ENCODE measurements at regions not wholly inside any gene's neighbourhood (a gene's known extent, or its start where the extent isn't known, plus 50 kb on each side); places are given as distances from the start of the nearest gene placed in this dataset.
A peak's percentile ranks its signal among the peaks of the same experiment; 100 is the strongest.

DNA sequence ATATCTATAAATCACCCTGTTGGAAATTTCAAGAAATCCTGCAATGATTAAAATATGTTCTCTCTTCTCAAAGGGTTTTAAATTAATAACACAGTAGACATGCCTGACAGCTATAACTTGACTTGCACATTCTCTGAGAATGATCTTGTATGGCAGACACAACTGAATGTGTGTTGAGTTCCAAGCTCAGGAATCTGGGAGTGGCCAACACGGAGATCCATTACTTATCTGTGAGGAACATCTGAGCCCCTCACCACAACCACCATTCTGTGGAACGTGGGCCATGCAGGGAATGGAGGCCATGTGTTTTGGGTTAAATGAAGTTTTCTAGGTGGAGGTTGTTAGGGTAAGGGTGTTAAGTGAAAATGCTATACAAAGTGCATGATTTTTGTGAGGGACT lies 105.3 kb upstream of the CHMP2B start:
- Histone ChIP-seq H3K4me1 (ENCODE audit: control insufficient read depth in 2 of 2, insufficient read depth in 1 of 2, low read depth in 1 of 2, low read length in 2 of 2) (peaks cover 0 to 4% of the 10 kb centered on the region in 2 donors), H4K8ac (ENCODE audit: low read depth, low read length) (no peak overlapping the region), H2BK5ac (ENCODE audit: low read length) (no peak overlapping the region), H2BK12ac (ENCODE audit: low read length) (no peak overlapping the region), H2BK120ac (ENCODE audit: low read depth, low read length) (no peak overlapping the region), H3K79me1 (ENCODE audit: low read depth, low read length) (no peaks in the 10 kb centered on the region), H3K4me3 (ENCODE audit: low read length in 2 of 2) (no peak overlapping the region), H3K27me3 (ENCODE audit: control insufficient read depth in 3 of 3, insufficient read depth in 3 of 3, low read depth in 1 of 3, low read length in 3 of 3) (no peaks in the 10 kb centered on the region), H3K36me3 (replicated peaks in 1 of 2; ENCODE audit: control insufficient read depth in 2 of 2, insufficient read depth in 2 of 2, low read length in 2 of 2) (no peaks in the 10 kb centered on the region), H2AFZ (ENCODE audit: low read length) (no peak overlapping the region), H2AK5ac (ENCODE audit: low read depth, low read length) (no peak overlapping the region), H4K91ac (ENCODE audit: low read depth, low read length, poor library complexity) (no peak overlapping the region), H3K14ac (ENCODE audit: low read length) (no peak overlapping the region), H3K4ac (ENCODE audit: low read length) (no peak overlapping the region), H2BK15ac (ENCODE audit: low read length) (no peak overlapping the region), H3K27ac (replicated peaks; ENCODE audit: low read length) (no peak overlapping the region), H3K9ac (ENCODE audit: low read depth, low read length, poor library complexity) (no peak overlapping the region), H3K23ac (ENCODE audit: low read depth, low read length, poor library complexity) (no peak overlapping the region), H3K4me2 (ENCODE audit: insufficient read depth, low read length, poor library complexity, severe bottlenecking) (no peak overlapping the region), H3K9me3 (replicated peaks in 1 of 2; ENCODE audit: control insufficient read depth in 2 of 2, insufficient read depth in 1 of 2, low read depth in 1 of 2, low read length in 2 of 2) (peaks cover 0 to 2% of the 10 kb centered on the region in 2 donors), H3K18ac (ENCODE audit: low read length) (no peak overlapping the region)
- no CpG with 5 or more reads among the region's 2 CpGs for WGBS, 2 donors (ENCODE audit: extremely low coverage in 2 of 2, insufficient read length in 2 of 2, insufficient replicate concordance in 1 of 2)
- no peak for DNase-seq (ENCODE audit: low spot score)

- Histone ChIP-seq H3K27me3 (ENCODE audit: control insufficient read depth in 3 of 3, insufficient read depth in 3 of 3, low read depth in 1 of 3, low read length in 3 of 3) (no peaks in the 10 kb centered on the region), H2BK5ac (ENCODE audit: low read length) (no peak overlapping the region), H4K8ac (ENCODE audit: low read depth, low read length) (no peak overlapping the region), H3K14ac (ENCODE audit: low read length) (no peak overlapping the region), H3K9ac (ENCODE audit: low read depth, low read length, poor library complexity) (no peak overlapping the region), H2AFZ (ENCODE audit: low read length) (peak overlapping the region; percentile 83), H2BK15ac (ENCODE audit: low read length) (no peak overlapping the region), H2AK5ac (ENCODE audit: low read depth, low read length) (no peak overlapping the region), H3K27ac (replicated peaks; ENCODE audit: low read length) (no peak overlapping the region), H3K23ac (ENCODE audit: low read depth, low read length, poor library complexity) (no peak overlapping the region), H3K18ac (ENCODE audit: low read length) (no peak overlapping the region), H3K9me3 (replicated peaks in 1 of 2; ENCODE audit: control insufficient read depth in 2 of 2, insufficient read depth in 1 of 2, low read depth in 1 of 2, low read length in 2 of 2) (peaks cover 0 to 2% of the 10 kb centered on the region in 2 donors), H2BK12ac (ENCODE audit: low read length) (no peak overlapping the region), H3K4me3 (ENCODE audit: low read length in 2 of 2) (no peak overlapping the region), H3K36me3 (replicated peaks in 1 of 2; ENCODE audit: control insufficient read depth in 2 of 2, insufficient read depth in 2 of 2, low read length in 2 of 2) (no peaks in the 10 kb centered on the region), H2BK120ac (ENCODE audit: low read depth, low read length) (no peak overlapping the region), H3K79me1 (ENCODE audit: low read depth, low read length) (no peaks in the 10 kb centered on the region), H3K4ac (ENCODE audit: low read length) (no peak overlapping the region), H3K4me1 (ENCODE audit: control insufficient read depth in 2 of 2, insufficient read depth in 1 of 2, low read depth in 1 of 2, low read length in 2 of 2) (peaks cover 0 to 4% of the 10 kb centered on the region in 2 donors), H3K4me2 (ENCODE audit: insufficient read depth, low read length, poor library complexity, severe bottlenecking) (no peak overlapping the region), H4K91ac (ENCODE audit: low read depth, low read length, poor library complexity) (no peak overlapping the region)
- peak; percentile 18 for DNase-seq (ENCODE audit: low spot score)
- WGBS, 2 donors (ENCODE audit: extremely low coverage in 2 of 2, insufficient read length in 2 of 2, insufficient replicate concordance in 1 of 2): no CpG with 5 or more reads among the region's 2 CpGs
Measured at GRCh38 chr3:87120881-87121280, 106.2 kb upstream of the CHMP2B start.

DNA sequence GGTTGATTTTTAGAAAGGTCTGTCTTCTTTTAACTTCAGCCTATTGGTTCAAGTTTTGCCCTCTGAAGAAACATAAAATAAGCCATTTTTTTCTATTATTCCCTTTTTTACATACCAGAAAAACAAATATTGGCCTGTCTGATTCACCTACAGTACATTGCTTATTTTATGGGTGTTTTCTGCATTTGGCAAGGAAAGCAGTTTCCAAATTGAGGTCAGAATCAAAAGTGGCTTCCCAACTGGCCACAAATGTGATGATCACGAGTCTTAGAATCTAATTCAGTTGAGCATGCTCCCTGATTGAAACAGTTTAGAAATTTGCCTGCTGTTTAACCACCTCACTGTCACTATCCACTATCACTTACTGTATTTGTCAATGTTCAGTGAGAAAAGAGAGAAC lies 106.9 kb upstream of the CHMP2B start:
- no peak overlapping the region for H2BK12ac ChIP-seq (ENCODE audit: low read length)
- H4K91ac ChIP-seq (ENCODE audit: low read depth, low read length, poor library complexity): no peak overlapping the region
- no peak overlapping the region for H2BK5ac ChIP-seq (ENCODE audit: low read length)
- H2AFZ ChIP-seq (ENCODE audit: low read length): peak overlapping the region; percentile 83
- no CpG with 5 or more reads among the region's 1 CpG for WGBS, 2 donors (ENCODE audit: extremely low coverage in 2 of 2, insufficient read length in 2 of 2, insufficient replicate concordance in 1 of 2)
- no peak overlapping the region for H3K18ac ChIP-seq (ENCODE audit: low read length)
- H3K27me3 ChIP-seq (ENCODE audit: control insufficient read depth in 3 of 3, insufficient read depth in 3 of 3, low read depth in 1 of 3, low read length in 3 of 3): no peaks in the 10 kb centered on the region
- no peak overlapping the region for H2BK15ac ChIP-seq (ENCODE audit: low read length)
- no peaks in the 10 kb centered on the region for H3K36me3 ChIP-seq (replicated peaks in 1 of 2; ENCODE audit: control insufficient read depth in 2 of 2, insufficient read depth in 2 of 2, low read length in 2 of 2)
- no peak overlapping the region for H3K23ac ChIP-seq (ENCODE audit: low read depth, low read length, poor library complexity)
- peaks cover 0 to 2% of the 10 kb centered on the region in 2 donors for H3K9me3 ChIP-seq (replicated peaks in 1 of 2; ENCODE audit: control insufficient read depth in 2 of 2, insufficient read depth in 1 of 2, low read depth in 1 of 2, low read length in 2 of 2)
- no peak overlapping the region for H3K4ac ChIP-seq (ENCODE audit: low read length)
- H3K79me1 ChIP-seq (ENCODE audit: low read depth, low read length): no peaks in the 10 kb centered on the region
- no peak overlapping the region for H3K14ac ChIP-seq (ENCODE audit: low read length)
- H3K4me3 ChIP-seq (ENCODE audit: low read length in 2 of 2): no peak overlapping the region
- no peak overlapping the region for H4K8ac ChIP-seq (ENCODE audit: low read depth, low read length)
- H3K4me2 ChIP-seq (ENCODE audit: insufficient read depth, low read length, poor library complexity, severe bottlenecking): no peak overlapping the region
- no peak overlapping the region for H2AK5ac ChIP-seq (ENCODE audit: low read depth, low read length)
- peaks cover 0 to 4% of the 10 kb centered on the region in 2 donors for H3K4me1 ChIP-seq (ENCODE audit: control insufficient read depth in 2 of 2, insufficient read depth in 1 of 2, low read depth in 1 of 2, low read length in 2 of 2)
- H3K27ac ChIP-seq (replicated peaks; ENCODE audit: low read length): no peak overlapping the region
- no peak for DNase-seq (ENCODE audit: low spot score)
- H3K9ac ChIP-seq (ENCODE audit: low read depth, low read length, poor library complexity): no peak overlapping the region
- H2BK120ac ChIP-seq (ENCODE audit: low read depth, low read length): no peak overlapping the region

- DNase-seq (ENCODE audit: low spot score): peak; percentile 59
- Histone ChIP-seq H3K4ac (ENCODE audit: low read length) (no peak overlapping the region), H3K36me3 (replicated peaks in 1 of 2; ENCODE audit: control insufficient read depth in 2 of 2, insufficient read depth in 2 of 2, low read length in 2 of 2) (no peaks in the 10 kb centered on the region), H2AK5ac (ENCODE audit: low read depth, low read length) (no peak overlapping the region), H3K4me1 (ENCODE audit: control insufficient read depth in 2 of 2, insufficient read depth in 1 of 2, low read depth in 1 of 2, low read length in 2 of 2) (peaks cover 3 to 9% of the 10 kb centered on the region in 2 donors), H4K8ac (ENCODE audit: low read depth, low read length) (no peak overlapping the region), H3K79me1 (ENCODE audit: low read depth, low read length) (no peaks in the 10 kb centered on the region), H2BK12ac (ENCODE audit: low read length) (no peak overlapping the region), H2AFZ (ENCODE audit: low read length) (peak overlapping the region; percentile 74), H3K9me3 (replicated peaks in 1 of 2; ENCODE audit: control insufficient read depth in 2 of 2, insufficient read depth in 1 of 2, low read depth in 1 of 2, low read length in 2 of 2) (peaks cover 2 to 11% of the 10 kb centered on the region in 2 donors), H3K14ac (ENCODE audit: low read length) (no peak overlapping the region), H4K91ac (ENCODE audit: low read depth, low read length, poor library complexity) (no peak overlapping the region), H3K9ac (ENCODE audit: low read depth, low read length, poor library complexity) (no peak overlapping the region), H3K23ac (ENCODE audit: low read depth, low read length, poor library complexity) (no peak overlapping the region), H3K27me3 (ENCODE audit: control insufficient read depth in 3 of 3, insufficient read depth in 3 of 3, low read depth in 1 of 3, low read length in 3 of 3) (no peaks in the 10 kb centered on the region), H2BK120ac (ENCODE audit: low read depth, low read length) (no peak overlapping the region), H3K4me2 (ENCODE audit: insufficient read depth, low read length, poor library complexity, severe bottlenecking) (no peak overlapping the region), H3K4me3 (ENCODE audit: low read length in 2 of 2) (no peak overlapping the region), H3K18ac (ENCODE audit: low read length) (no peak overlapping the region), H2BK15ac (ENCODE audit: low read length) (no peak overlapping the region), H2BK5ac (ENCODE audit: low read length) (no peak overlapping the region), H3K27ac (replicated peaks; ENCODE audit: low read length) (no peak overlapping the region)
- WGBS, 2 donors (ENCODE audit: extremely low coverage in 2 of 2, insufficient read length in 2 of 2, insufficient replicate concordance in 1 of 2): no CpG with 5 or more reads among the region's 1 CpG
Measured at GRCh38 chr3:87109465-87109864, 117.6 kb upstream of the CHMP2B start.

Data from neuronal stem cell (in vitro differentiated cells).